Ectodermal cell (in vitro differentiated cells): ENCODE measurements at regions not wholly inside any gene's neighbourhood (a gene's known extent, or its start where the extent isn't known, plus 50 kb on each side); places are given as distances from the start of the nearest gene placed in this dataset.

Experiments
- H3K27ac ChIP-seq: 2 replicates; pipeline ENCODE4 v1.7.0; 2013; ENCODE audit warnings: mild to moderate bottlenecking, low read depth, low read length; ENCODE audit not compliant: insufficient read depth, poor library complexity, severe bottlenecking
- H3K27me3 ChIP-seq: 2 replicates; pipeline ENCODE4 v1.7.0; 2013; ENCODE audit warnings: mild to moderate bottlenecking, low read length; ENCODE audit not compliant: insufficient read depth, control insufficient read depth, poor library complexity, severe bottlenecking
- H3K36me3 ChIP-seq: one replicate; pipeline ENCODE4 v1.7.0; 2013; ENCODE audit warnings: low read length; ENCODE audit not compliant: control insufficient read depth, insufficient read depth
- H3K4me1 ChIP-seq: one replicate; pipeline ENCODE4 v1.7.0; 2013; ENCODE audit warnings: low read length; ENCODE audit not compliant: control insufficient read depth, insufficient read depth
- H3K4me3 ChIP-seq: 2 replicates; pipeline ENCODE4 v1.7.0; 2013; ENCODE audit warnings: low read depth, low read length, control low read depth; ENCODE audit not compliant: insufficient read depth
- H3K9me3 ChIP-seq: 2 replicates; pipeline ENCODE4 v1.7.0; 2013; ENCODE audit warnings: mild to moderate bottlenecking, low read length, moderate library complexity; ENCODE audit not compliant: control insufficient read depth
- WGBS, 2 experiments: methylation state at CpG; one replicate each; pipeline ENCODE4 v1.1.7; 2013; ENCODE audit warnings: missing lambda C conversion rate in 2 of 2; 5-methylcytosine and 5-hydroxymethylcytosine counted together

DNA sequence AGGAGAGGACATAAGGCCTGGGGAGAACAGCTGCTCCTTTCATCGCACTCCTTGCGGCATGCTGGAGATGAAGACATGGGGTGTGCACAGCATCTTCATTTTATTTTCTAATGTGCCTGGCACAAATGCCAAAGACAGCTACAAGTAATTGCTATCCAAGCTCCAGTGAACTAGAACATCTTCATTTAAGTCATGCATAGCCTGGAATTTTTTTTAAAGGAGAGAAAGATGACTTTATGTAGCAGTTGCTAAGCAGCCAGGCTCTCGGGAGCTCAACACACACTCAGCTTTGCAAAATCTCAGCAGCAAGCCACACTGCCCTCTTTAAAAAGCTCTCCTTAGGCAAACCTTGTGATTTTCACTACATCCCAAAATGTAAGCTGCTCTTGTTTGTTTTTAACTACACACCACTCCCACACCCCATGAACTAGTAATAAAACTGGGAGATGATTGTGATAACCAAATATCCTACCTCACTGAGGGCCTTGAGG is 164.5 kb upstream of the POU2AF2 start:
- Histone ChIP-seq H3K27me3 (no peaks in the 10 kb centered on the region), H3K27ac (no peak overlapping the region), H3K36me3 (no peaks in the 10 kb centered on the region), H3K9me3 (no peaks in the 10 kb centered on the region), H3K4me1 (no peaks in the 10 kb centered on the region), H3K4me3 (no peak overlapping the region)
- 85 to 91% methylated on average over 3 of the region's 3 CpGs for WGBS, 2 experiments

DNA sequence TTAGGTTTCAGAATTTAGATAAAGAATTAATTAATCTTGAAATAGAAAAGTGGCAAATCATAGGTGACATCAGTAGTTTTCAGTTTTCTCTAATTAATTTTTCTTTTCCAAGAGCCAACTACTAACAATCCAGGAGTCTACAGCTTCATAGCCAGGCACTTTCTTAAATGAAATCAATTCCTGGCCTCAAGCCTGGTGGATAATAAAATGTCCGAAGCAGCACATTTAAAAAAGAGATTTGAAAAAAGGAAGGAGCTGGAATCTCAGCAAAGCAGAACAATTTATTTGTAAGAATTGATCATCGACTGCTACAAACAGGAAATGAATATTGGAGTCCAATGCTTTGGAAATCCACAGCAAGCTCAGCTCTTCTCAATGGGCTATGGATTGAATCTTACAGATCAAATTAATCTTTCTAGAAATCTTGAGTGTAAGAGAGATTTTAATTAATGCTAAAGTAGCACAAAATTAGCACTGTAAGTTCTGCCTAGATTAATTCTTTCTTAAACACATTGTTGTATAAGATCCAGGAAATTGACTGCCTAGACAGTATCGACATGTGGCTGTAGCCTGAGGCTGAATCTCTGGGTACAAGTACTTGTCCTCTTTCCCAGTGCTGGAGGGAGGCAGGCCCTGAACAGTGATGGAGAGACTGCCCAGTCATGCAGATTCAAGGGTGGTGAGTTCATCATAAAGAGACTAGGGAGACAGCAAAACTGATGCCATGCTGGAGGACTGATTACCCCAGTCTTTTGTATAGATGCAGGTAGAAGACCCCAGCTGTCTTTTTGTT is 167.8 kb upstream of the POU2AF2 start:
- no peaks in the 10 kb centered on the region for H3K27me3 ChIP-seq
- no peak overlapping the region for H3K27ac ChIP-seq
- no peaks in the 10 kb centered on the region for H3K4me1 ChIP-seq
- H3K36me3 ChIP-seq, result no peaks in the 10 kb centered on the region
- no peaks in the 10 kb centered on the region for H3K9me3 ChIP-seq
- WGBS, 2 experiments, result 93 to 95% methylated on average over 3 of the region's 3 CpGs
- H3K4me3 ChIP-seq, result no peak overlapping the region

DNA sequence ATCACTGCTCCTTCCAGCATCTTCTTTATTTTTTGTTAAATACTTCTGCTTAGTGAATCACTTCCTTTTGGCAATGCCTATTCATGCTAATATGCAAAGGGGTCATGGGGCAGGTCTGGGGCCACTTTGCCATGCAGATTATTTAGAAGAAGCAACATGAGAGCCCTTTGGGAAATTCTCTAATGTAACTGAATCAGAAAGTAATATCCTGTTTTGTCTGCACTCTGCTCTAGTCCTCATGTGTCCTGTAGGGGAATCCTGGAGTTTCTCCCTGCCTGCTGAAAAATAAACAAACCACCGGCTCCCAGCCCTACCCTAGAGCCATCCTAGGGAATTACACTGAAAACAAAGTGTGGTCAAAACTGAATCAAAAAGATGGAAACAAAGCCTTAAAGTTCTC is 176.5 kb upstream of the POU2AF2 start:
- Histone ChIP-seq H3K27ac (no peak overlapping the region), H3K4me3 (no peak overlapping the region), H3K36me3 (no peaks in the 10 kb centered on the region), H3K27me3 (no peaks in the 10 kb centered on the region), H3K9me3 (no peaks in the 10 kb centered on the region), H3K4me1 (peaks cover 4% of the 10 kb centered on the region)
- 45 to 55% methylated on average over 1 of the region's 1 CpG for WGBS, 2 experiments

DNA sequence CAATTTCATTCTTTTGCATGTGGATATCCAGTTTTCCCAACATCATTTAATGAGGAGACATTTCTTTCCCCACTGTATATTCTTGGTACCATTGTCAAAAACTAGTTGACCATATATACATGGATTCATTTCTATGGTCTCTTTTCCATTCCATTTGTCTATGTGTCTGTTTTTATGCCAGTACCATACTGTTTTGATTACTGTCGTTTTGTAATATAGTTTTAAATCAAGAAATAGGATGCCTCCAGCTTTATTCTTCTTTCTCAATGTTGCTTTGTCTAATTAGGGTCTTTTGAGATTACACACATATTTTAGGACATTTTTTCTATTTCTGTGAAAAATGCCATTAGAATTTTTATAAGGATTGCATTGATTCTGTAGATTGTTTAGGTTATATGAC is 177.5 kb upstream of the POU2AF2 start:
- 88% methylated on average over 1 of the region's 1 CpG; no CpG with 5 or more reads in 1 of the 2 experiments for WGBS, 2 experiments
- H3K27ac ChIP-seq, result no peak overlapping the region
- H3K36me3 ChIP-seq, result no peaks in the 10 kb centered on the region

DNA sequence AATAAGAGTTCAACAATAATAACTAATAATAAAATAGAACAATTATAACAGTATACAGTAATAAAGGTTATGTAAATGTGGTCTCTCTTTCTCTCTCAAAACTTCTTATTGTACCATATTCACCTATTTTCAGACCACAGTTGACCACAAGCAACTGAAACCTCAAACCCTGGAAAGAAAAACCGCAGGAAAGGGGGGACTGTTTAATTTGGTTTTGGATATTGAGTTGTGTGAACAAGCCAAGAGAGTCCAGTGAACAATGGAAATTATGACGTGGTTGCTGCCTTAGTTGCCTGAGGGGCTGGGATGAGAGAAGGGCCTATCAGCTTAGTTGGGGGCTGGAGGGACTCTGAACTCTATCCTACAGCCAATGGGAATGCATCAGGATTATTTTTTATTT is 178.7 kb upstream of the POU2AF2 start:
- no peak overlapping the region for H3K4me3 ChIP-seq

More for the DNA sequence above, 177.5 kb upstream of the POU2AF2 start:
- Histone ChIP-seq H3K9me3 (no peaks in the 10 kb centered on the region), H3K4me3 (no peak overlapping the region), H3K4me1 (peaks cover 6% of the 10 kb centered on the region), H3K27me3 (no peaks in the 10 kb centered on the region)

DNA sequence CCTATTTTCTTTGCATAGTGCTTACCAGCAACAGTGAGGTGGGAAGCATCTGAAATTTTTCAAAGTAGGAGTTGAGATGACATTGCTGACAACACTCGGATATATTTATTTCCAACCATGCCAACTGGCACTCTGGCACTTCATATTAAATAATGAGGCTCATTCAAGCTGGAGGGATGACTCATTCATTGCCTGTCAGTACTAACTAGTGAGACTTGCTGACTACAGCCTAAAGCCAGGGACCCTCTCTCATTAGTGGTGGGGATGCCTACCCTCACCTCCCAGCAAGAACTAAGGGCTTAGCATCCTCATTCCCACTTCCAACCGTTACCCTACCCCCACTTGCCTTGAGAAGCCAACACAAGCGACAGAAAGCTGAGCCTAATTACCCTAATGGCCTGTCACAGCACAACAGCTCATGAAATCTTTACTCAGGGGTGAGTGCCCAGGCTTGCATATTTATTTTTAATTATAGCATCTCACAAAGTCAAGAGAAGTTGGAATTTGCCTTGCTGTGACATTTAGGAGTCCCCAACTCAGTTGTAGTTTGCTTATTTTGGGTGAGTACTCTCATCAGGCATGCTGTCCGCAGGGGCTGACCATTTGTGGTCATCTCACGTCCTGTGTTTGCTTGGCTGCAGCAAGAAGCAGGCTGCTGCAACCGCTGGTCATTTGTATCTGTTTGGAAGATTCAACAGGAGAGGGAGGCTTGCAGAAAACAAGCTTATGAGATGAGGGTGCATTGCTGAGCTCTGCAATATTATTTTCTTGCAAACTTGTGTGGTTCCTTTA is 181.6 kb upstream of the POU2AF2 start:
- peaks cover 6% of the 10 kb centered on the region for H3K4me1 ChIP-seq
- no peaks in the 10 kb centered on the region for H3K9me3 ChIP-seq
- H3K4me3 ChIP-seq, result no peak overlapping the region
- H3K36me3 ChIP-seq, result no peaks in the 10 kb centered on the region
- no peak overlapping the region for H3K27ac ChIP-seq
- 69 to 70% methylated on average over 6 of the region's 6 CpGs for WGBS, 2 experiments
- no peaks in the 10 kb centered on the region for H3K27me3 ChIP-seq

More for the DNA sequence above, 178.7 kb upstream of the POU2AF2 start:
- Histone ChIP-seq H3K27ac (no peak overlapping the region), H3K4me1 (peaks cover 6% of the 10 kb centered on the region), H3K36me3 (no peaks in the 10 kb centered on the region), H3K27me3 (no peaks in the 10 kb centered on the region), H3K9me3 (no peaks in the 10 kb centered on the region)
- WGBS, 2 experiments, result 92 to 94% methylated on average over 2 of the region's 2 CpGs

DNA sequence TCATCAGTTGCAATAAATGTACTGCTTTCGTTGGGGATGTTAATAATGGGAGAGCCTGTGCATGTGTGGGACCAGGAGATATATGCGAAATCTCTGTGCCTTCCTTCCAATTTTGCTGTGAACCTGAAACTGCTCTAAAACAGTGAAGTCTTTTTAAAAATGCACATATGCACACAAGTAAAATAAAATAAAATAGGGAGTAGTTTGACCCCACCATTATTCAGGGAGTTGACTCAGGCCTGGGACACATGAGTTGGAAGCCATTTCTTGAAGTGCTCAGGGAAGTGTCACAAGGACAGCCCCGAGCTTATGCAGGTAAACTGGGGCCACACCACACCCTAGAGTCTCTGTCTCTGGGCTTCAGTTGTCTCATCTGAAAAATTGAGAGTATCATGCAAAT is 183.1 kb upstream of the POU2AF2 start:
- 87 to 88% methylated on average over 3 of the region's 3 CpGs for WGBS, 2 experiments
- Histone ChIP-seq H3K27ac (no peak overlapping the region), H3K4me1 (peaks cover 6% of the 10 kb centered on the region), H3K27me3 (no peaks in the 10 kb centered on the region), H3K36me3 (no peaks in the 10 kb centered on the region), H3K9me3 (no peaks in the 10 kb centered on the region), H3K4me3 (no peak overlapping the region)

DNA sequence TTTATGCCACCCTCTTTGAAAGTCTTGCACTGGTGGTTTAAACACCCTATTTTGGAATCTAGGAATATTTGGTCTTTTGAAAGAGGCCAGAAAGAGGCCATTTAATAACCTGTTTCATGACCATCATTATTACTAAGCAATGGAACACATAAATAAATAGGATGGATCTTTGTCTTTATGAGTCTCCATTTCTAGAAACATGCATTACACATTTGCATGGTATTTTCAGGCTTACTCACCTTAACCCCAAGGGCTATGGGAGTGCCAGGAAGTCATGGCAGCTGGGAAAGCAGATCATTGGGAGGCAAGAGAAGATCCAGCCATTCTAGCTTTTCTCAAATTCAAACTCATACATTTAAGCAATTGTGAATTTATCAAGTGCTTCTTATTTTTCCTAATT is 185.8 kb upstream of the POU2AF2 start:
- Histone ChIP-seq H3K27ac (no peak overlapping the region), H3K9me3 (no peaks in the 10 kb centered on the region), H3K4me1 (peaks cover 6% of the 10 kb centered on the region), H3K27me3 (no peaks in the 10 kb centered on the region), H3K36me3 (no peaks in the 10 kb centered on the region), H3K4me3 (no peak overlapping the region)

DNA sequence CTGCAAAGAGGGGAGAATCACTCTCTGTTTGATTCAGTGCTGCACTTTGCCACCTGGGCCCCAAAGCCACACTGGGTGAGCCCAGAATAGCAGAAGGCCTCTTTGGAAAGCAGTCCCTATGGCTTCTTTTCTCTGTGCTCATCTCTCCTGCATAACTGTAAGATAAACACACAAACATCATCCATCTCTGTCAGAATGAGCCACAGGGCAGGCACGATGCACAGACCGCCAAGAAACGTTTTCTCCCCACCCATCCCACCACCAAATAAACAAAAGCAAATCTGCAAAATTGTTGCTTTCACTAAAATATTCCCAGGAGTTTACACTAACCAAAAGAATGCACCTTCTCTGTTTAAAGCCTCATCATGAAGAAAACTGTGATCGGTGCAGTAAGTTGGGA is 196.4 kb upstream of the POU2AF2 start:
- H3K27me3 ChIP-seq, result no peaks in the 10 kb centered on the region
- no peak overlapping the region for H3K27ac ChIP-seq
- no peaks in the 10 kb centered on the region for H3K4me1 ChIP-seq
- H3K36me3 ChIP-seq, result no peaks in the 10 kb centered on the region
- WGBS, 2 experiments, result 91 to 96% methylated on average over 4 of the region's 4 CpGs
- no peak overlapping the region for H3K4me3 ChIP-seq
- no peaks in the 10 kb centered on the region for H3K9me3 ChIP-seq

DNA sequence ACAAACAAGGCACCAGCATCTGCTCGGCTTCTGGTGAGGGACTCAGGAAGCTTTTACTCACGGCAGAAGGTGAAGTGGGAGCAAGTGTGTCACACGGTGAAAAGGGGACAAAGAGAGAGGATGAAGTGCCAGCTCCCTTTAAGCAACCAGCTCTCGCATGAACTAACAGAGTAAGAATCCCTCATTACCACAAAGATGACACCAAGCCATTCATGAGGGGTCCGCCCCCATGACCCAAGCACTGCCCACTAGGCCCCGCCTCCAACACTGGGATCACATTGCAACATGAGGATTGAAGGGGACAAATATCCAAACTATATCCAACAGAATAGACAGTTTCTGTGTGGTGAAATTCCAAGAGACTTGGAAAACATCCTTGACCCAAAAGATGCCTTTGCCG is 198.2 kb upstream of the POU2AF2 start:
- Histone ChIP-seq H3K36me3 (no peaks in the 10 kb centered on the region), H3K27me3 (no peaks in the 10 kb centered on the region), H3K27ac (no peak overlapping the region), H3K9me3 (no peaks in the 10 kb centered on the region), H3K4me1 (no peaks in the 10 kb centered on the region), H3K4me3 (no peak overlapping the region)
- WGBS, 2 experiments, result 76 to 85% methylated on average over 7 of the region's 7 CpGs
